Stimulated activated CD4-positive, alpha-beta T cell treated with anti-CD3 and anti-CD28 coated beads, Interleukin-1b, Interleukin-23, amount 100 ng/mL, for 4 hours (primary cell): ENCODE measurements at regions not wholly inside any gene's neighbourhood (a gene's known extent, or its start where the extent isn't known, plus 50 kb on each side); places are given as distances from the start of the nearest gene placed in this dataset.
A peak's percentile ranks its signal among the peaks of the same experiment; 100 is the strongest.

ENCODE experiments used
- DNase-seq, 2 donors: peaks; one replicate each; pipeline ENCODE4 v3.0.0-alpha.2; 2020; ENCODE audit warnings: low read depth in 2 of 2

DNA sequence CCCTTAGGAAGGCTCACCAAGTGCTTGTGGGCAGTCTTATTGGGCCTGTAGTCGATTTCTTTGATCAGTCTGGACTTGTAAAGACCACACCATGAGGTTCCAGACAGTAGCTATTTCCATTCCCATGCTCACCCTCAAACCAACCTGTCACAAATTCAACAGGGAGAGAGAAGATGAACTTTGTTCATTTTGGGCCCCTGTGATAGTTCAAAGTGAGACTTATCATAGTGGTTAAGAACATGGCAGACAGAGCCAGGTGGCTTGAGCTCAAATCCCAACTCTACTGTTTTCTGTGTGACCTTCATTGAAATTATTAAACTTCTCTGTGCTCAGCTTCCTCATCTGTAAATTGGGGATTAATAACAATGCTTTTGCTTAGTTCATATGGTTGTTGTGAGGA, 53.9 kb upstream of the CTLA4 start:
- DNase-seq: no peak

DNA sequence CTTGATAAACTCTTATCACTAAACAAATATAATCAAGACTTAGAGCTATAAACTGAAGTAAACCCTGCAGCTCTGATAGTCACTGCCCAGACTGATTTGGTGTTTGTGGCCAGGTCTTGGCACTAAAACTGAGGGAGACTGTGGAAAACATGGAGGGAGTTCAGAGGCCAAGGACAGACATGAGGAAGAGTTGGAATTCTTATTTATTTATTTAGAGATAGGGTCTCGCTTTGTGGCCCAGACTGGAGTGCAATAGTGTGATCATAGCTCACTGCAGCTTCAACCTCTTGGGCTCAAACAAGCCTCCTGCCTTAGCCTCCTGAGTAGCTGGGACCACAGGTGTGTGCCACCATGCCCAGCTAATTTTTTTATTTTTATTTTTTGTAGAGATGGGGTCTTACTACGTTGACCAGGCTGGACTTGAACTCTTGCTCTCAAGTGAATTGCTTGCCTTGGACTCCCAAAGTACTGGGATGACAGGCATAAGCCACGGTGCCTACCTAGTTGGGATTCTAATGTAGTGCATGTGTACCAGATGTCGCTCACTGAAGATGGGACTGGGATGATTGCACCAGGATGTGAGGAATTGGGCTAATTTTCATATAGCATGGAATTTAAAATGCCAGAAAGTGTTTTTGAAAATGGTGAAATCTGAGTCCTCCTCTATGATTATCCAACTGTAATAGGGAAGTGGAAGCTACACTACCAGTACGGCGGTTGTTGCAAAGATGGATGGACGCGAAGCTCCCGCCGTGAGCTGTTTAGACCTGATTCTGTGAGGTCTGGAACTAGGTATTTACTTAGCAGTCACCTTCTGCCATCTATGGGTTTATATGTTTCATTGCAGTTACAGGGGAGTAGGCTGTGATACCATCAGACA, 52.7 kb upstream of the CTLA4 start:
- peak; percentile 15 to 38 for DNase-seq

DNA sequence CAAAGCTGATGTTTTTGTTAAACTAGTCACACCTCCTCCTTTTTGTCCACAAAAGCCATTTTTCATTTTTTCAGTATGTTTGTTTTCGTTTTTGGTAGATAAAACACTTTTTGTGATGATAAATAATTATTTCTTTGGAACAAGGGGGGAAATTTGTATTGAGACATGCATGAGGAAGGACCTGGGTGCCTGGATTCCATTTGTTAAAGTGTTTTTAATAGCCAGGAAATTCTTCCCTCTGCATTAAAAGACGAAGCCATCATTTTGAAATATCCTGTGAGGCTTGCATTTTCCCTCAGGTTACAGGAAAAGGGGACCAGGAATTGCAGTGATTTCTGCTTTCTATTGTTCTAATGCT, 52.1 kb upstream of the CTLA4 start:
- DNase-seq: no peak

DNA sequence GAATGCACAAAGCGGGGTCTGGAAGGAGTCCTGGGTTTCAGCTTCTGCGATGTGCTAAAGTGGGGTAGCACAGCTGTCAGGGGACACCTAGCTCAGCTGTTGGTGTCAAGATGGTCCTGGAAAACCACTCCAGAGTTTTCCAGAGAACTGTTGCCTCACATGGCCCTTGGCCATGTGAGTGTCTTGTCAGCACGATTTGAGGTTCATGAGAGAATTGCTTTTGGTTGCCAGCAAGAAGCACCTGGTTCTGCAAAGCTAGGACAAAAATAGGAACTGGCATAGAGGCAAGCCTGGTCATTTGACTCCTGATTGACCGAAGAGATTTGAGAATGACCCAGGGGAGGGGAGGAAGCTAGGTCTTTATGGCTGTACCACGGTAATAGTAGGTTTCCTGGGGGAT, 50.4 kb upstream of the CTLA4 start:
- DNase-seq: no peak
